ENCODE measurements at regions not wholly inside any gene's neighbourhood (a gene's known extent, or its start where the extent isn't known, plus 50 kb on each side); places are given as distances from the start of the nearest gene placed in this dataset.
A peak's percentile ranks its signal among the peaks of the same experiment; 100 is the strongest.

GRCh38 chr13:72100339-72100738 is 233.3 kb upstream of the DACH1 start:
- Histone ChIP-seq H3K79me2 (no peaks in the 10 kb centered on the region), H3K4me1 (peaks cover 4% of the 10 kb centered on the region), H3K27ac (no peak overlapping the region), H3K9ac (no peak overlapping the region), H3K4me2 (ENCODE audit: low read length) (no peak overlapping the region), H3K9me3 (ENCODE audit: control insufficient read depth, low read length) (no peaks in the 10 kb centered on the region), H2AFZ (no peak overlapping the region), H3K27me3 (ENCODE audit: control insufficient read depth, insufficient read depth, low read length) (no peaks in the 10 kb centered on the region), H3K4me3 (ENCODE audit: low read depth, low read length) (no peak overlapping the region), H3K36me3 (ENCODE audit: control insufficient read depth, insufficient read depth, low read length) (no peaks in the 10 kb centered on the region)
- TF ChIP-seq, protein P1, sequence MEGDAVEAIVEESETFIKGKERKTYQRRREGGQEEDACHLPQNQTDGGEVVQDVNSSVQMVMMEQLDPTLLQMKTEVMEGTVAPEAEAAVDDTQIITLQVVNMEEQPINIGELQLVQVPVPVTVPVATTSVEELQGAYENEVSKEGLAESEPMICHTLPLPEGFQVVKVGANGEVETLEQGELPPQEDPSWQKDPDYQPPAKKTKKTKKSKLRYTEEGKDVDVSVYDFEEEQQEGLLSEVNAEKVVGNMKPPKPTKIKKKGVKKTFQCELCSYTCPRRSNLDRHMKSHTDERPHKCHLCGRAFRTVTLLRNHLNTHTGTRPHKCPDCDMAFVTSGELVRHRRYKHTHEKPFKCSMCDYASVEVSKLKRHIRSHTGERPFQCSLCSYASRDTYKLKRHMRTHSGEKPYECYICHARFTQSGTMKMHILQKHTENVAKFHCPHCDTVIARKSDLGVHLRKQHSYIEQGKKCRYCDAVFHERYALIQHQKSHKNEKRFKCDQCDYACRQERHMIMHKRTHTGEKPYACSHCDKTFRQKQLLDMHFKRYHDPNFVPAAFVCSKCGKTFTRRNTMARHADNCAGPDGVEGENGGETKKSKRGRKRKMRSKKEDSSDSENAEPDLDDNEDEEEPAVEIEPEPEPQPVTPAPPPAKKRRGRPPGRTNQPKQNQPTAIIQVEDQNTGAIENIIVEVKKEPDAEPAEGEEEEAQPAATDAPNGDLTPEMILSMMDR (IDR thresholded peaks at IDR 0.05): no peak

- H3K27ac ChIP-seq: no peak overlapping the region
- no peaks in the 10 kb centered on the region for H3K27me3 ChIP-seq (ENCODE audit: control insufficient read depth, insufficient read depth, low read length)
- TF ChIP-seq, protein P1 (IDR thresholded peaks at IDR 0.05): no peak
- no peaks in the 10 kb centered on the region for H3K9me3 ChIP-seq (ENCODE audit: control insufficient read depth, low read length)
- no peak overlapping the region for H3K4me3 ChIP-seq (ENCODE audit: low read depth, low read length)
- H3K79me2 ChIP-seq: no peaks in the 10 kb centered on the region
- no peak overlapping the region for H3K9ac ChIP-seq
- no peak overlapping the region for H3K4me2 ChIP-seq (ENCODE audit: low read length)
- H3K36me3 ChIP-seq (ENCODE audit: control insufficient read depth, insufficient read depth, low read length): no peaks in the 10 kb centered on the region
- peaks cover 4% of the 10 kb centered on the region for H3K4me1 ChIP-seq
- no peak overlapping the region for H2AFZ ChIP-seq
Measured at GRCh38 chr13:72097568-72097967, 230.6 kb upstream of the DACH1 start.

- Histone ChIP-seq H3K4me2 (ENCODE audit: low read length) (no peak overlapping the region), H3K27ac (no peak overlapping the region), H3K36me3 (ENCODE audit: control insufficient read depth, insufficient read depth, low read length) (no peaks in the 10 kb centered on the region), H3K4me1 (no peaks in the 10 kb centered on the region), H3K9ac (no peak overlapping the region), H3K9me3 (ENCODE audit: control insufficient read depth, low read length) (no peaks in the 10 kb centered on the region), H3K27me3 (ENCODE audit: control insufficient read depth, insufficient read depth, low read length) (no peaks in the 10 kb centered on the region), H2AFZ (no peak overlapping the region), H3K4me3 (ENCODE audit: low read depth, low read length) (no peak overlapping the region), H3K79me2 (no peaks in the 10 kb centered on the region)
- TF ChIP-seq, protein P1 (IDR thresholded peaks at IDR 0.05): no peak
Measured at GRCh38 chr13:72093262-72093661, 226.3 kb upstream of the DACH1 start.

- H3K27ac ChIP-seq: no peak overlapping the region
- no peaks in the 10 kb centered on the region for H3K79me2 ChIP-seq
- H3K9me3 ChIP-seq (ENCODE audit: control insufficient read depth, low read length): no peaks in the 10 kb centered on the region
- no peaks in the 10 kb centered on the region for H3K27me3 ChIP-seq (ENCODE audit: control insufficient read depth, insufficient read depth, low read length)
- peaks cover 15% of the 10 kb centered on the region for H3K4me1 ChIP-seq
- no peak overlapping the region for H2AFZ ChIP-seq
- no peak overlapping the region for H3K4me2 ChIP-seq (ENCODE audit: low read length)
- no peak overlapping the region for H3K4me3 ChIP-seq (ENCODE audit: low read depth, low read length)
- H3K9ac ChIP-seq: no peak overlapping the region
- no peaks in the 10 kb centered on the region for H3K36me3 ChIP-seq (ENCODE audit: control insufficient read depth, insufficient read depth, low read length)
- TF ChIP-seq, protein P1 (IDR thresholded peaks at IDR 0.05): no peak
Measured at GRCh38 chr13:72074663-72075062, 207.7 kb upstream of the DACH1 start.

GRCh38 chr13:72072261-72072660 is 205.3 kb upstream of the DACH1 start:
- Histone ChIP-seq H3K4me2 (ENCODE audit: low read length) (no peak overlapping the region), H3K9ac (no peak overlapping the region), H3K27me3 (ENCODE audit: control insufficient read depth, insufficient read depth, low read length) (no peaks in the 10 kb centered on the region), H3K79me2 (no peaks in the 10 kb centered on the region), H2AFZ (no peak overlapping the region), H3K4me3 (ENCODE audit: low read depth, low read length) (no peak overlapping the region), H3K9me3 (ENCODE audit: control insufficient read depth, low read length) (no peaks in the 10 kb centered on the region), H3K27ac (peak overlapping the region; percentile 55), H3K36me3 (ENCODE audit: control insufficient read depth, insufficient read depth, low read length) (no peaks in the 10 kb centered on the region), H3K4me1 (peaks cover 16% of the 10 kb centered on the region)
- TF ChIP-seq, protein P1 (IDR thresholded peaks at IDR 0.05): no peak

Data from parathyroid adenoma (tissue), 2 donors.